HL-60 (cell line): ENCODE measurements at regions not wholly inside any gene's neighbourhood (a gene's known extent, or its start where the extent isn't known, plus 50 kb on each side); places are given as distances from the start of the nearest gene placed in this dataset.

Experiments used
- CTCF ChIP-seq: IDR thresholded peaks from one replicate; pipeline ENCODE4 v1.5.1; 2011; ENCODE audit warnings: low read length, control low read depth, inconsistent platforms; ENCODE audit not compliant: insufficient read depth
- POLR2AphosphoS5 ChIP-seq: IDR thresholded peaks from 2 replicates; pipeline ENCODE4 v1.6.1; 2012; ENCODE audit warnings: low read depth
- REST ChIP-seq: IDR thresholded peaks from 2 replicates; pipeline ENCODE4 v1.6.1; 2012; ENCODE audit warnings: low read depth; ENCODE audit not compliant: insufficient replicate concordance

- no peak for TF ChIP-seq REST
- no peak for TF ChIP-seq CTCF
- no peak for TF ChIP-seq POLR2AphosphoS5
Measured at GRCh38 chr20:52612046-52612632, 360.0 kb upstream of the TSHZ2 start.
